Medulla oblongata (tissue), 1 donor: ENCODE measurements at regions not wholly inside any gene's neighbourhood (a gene's known extent, or its start where the extent isn't known, plus 50 kb on each side); places are given as distances from the start of the nearest gene placed in this dataset.

Experiments used
- DNase-seq: peaks from one replicate; pipeline ENCODE4 v3.0.0-alpha.2; 2015; ENCODE audit errors: extremely low spot score

DNA sequence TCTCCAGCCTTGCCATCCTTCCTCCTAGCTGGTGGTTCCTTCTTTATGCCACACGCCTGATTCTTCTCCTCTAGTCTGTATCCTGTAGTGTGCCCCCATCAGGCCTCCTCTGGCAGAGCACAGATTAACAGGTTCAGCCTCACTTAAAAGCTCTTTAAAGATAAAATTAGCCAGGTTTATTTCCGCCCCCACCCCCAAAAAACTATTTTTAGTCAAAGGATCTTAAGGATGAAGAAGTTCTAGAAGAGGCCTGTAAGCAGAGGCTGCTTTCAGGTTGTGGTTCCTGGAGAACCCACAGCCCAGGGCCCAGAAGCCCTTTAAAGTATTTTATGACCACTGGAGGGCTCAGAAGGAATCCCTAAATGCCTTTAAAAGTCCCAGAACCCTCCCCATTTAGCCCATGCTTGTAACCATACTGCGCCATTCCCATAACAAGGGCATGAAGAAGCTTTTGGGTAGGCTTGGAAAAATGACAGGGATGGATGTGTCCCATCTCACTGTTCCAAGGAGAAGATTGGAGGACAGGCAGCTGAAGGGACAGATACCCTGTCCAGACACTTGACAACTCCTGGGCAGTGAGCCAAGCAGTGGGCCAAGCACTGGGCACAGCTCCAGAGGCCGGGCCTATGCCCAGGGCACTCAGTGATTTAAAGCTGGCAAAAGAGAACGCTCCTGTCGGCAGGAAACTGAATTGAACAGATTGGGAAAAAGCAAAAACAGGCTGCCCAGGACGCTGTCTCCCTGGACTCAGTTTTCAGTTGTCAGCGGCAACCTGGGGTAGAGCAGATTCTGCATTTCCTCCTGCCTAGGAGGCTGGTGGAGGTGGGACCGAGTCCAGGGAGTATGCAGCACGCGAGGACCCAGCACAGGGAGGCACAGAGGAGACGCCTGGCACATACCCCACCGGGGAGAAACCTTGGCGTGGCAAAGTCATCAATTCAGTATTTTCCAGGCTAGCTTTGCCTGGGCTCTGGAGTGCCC is 106.3 kb upstream of the SSBP2 start:
- peak; percentile 92 for DNase-seq

DNA sequence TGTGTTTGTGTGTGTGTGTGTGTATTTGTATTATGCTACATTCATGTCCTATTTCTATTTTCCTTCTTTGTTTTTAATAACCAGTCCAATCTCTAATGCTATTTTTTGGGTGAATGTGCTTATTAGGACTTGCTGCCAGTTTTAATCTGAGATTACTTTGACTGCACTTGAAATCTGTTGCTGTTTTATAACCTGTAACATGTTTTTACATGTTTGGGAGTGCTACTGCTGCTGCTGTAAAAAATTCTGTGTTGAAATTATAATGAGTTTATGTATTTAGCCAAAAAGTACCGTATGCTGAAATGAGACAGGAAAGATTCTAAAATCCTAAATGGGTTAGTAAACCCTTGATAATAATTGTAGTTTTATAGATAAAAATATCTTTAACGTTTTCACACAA is 104.7 kb upstream of the SSBP2 start:
- DNase-seq: no peak

DNA sequence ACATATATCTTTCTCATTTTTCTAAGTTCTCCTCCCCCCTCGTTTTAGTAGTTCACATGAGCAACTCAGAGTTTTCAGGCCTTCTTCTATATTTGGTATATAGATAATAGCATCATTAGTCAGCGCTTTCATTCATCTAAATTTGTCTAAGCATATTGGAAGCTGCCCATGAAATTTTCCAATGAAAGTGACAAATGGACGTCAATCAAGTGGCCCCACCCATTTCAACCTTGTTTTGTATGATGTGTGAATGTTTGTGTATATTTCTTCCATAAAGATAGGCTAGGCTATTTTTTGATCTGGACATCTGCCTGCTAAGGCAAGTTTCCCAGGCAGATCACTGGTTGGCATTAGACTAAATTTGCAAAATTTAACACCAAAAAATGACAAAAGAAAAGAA is 104.0 kb upstream of the SSBP2 start:
- no peak for DNase-seq

DNA sequence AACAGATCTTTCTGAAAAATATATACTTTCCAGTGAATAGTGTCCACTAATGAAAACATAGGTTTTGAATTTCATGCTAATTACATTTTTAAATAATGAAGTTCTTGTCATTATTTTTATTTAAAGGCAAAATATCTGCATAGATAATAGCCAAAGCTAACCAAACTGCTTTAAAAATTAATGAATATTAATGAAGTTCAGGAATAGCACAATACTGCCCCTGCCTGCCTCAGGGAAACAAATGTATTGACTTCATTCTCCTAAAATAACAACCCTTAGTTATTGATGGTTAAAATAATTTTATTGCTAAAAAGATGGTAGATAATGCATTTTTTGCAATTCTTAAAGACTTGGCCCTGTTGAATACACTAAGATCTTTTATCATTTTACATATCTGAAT is 103.6 kb upstream of the SSBP2 start:
- DNase-seq: peak; percentile 43

DNA sequence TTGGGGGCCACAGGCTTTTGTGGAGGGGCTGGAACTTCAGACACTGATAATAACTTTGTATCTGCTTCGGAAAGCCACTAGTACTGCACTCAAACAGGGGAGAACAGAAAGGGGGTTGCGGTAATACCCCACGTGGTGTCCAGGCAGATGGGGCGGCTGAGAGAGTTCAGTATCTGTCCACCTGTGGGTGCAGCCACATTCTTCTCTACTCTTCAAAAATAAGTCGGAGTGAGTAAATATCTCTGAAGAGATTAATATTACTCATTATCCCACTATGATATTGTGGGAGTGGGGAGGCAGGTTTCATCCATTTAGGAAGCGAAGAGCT is 102.1 kb upstream of the SSBP2 start:
- DNase-seq: no peak

DNA sequence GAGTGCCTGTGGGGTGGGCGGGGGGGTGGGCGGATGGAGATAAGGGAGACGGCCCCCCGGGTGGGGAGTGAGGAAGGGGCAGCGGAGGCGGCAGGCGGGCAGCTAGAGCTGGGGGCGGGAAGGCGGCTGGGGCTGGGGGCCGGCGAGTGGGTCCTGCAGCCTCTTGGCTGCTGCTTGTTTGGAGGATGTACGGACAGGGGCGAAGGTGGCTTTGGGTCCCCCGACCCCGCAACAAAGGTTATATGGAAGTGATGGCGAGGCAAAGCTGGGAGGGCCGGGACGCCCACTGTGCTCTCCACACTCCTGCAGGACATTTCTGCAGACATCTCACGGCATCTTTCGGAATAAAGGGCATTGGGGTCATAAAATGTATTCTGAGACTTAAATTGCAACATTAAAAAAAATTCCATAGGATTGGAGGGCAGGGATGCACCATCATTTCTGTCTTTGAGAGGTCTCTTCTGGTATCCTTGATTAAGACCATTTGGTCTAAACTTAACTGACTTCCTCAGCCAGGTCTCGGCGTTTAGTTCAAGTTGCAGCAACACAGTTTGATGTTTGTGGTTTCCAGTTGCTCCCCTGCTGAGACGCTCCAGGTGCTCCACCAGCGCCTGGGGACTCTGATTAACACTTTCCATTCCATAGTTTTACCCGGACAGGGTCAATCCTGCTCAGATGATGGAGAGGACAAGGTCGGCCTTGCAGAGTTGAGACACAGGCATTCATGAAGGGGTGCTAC is 101.6 kb upstream of the SSBP2 start:
- peak; percentile 57 for DNase-seq

DNA sequence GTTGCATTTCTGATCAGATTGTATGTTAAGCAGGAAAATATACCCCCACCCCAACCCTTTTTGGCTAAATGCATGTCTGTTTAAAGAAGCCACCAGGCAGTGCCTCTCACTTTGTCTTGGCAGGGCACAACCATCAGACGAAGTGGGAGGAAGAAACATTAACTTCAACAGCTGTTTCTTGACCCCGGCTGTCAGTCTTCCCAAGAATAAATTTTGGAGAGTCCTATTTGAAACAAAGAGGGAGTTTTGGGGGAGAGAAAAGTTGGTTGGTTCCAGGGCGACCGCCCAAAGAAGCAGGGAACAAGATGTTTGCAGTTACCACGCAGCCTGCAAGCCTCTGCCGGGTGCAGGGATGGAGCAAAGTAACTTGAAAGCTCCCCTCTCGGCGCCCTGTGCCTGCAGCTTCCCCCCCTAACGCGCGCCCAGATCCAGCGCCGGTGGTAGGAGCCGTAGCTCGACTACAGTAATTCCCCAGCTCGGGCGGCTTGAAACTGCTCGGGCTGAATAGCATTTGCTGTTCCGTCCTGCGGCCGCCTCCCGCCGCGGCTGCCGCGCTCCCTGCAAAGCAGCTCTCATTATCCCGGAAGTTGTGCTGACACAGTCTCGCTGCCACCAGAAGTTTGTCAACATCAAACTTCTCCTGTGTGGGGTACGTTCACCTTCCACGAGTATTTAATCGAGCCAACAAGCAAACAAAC is 100.7 kb upstream of the SSBP2 start:
- peak; percentile 97 for DNase-seq

DNA sequence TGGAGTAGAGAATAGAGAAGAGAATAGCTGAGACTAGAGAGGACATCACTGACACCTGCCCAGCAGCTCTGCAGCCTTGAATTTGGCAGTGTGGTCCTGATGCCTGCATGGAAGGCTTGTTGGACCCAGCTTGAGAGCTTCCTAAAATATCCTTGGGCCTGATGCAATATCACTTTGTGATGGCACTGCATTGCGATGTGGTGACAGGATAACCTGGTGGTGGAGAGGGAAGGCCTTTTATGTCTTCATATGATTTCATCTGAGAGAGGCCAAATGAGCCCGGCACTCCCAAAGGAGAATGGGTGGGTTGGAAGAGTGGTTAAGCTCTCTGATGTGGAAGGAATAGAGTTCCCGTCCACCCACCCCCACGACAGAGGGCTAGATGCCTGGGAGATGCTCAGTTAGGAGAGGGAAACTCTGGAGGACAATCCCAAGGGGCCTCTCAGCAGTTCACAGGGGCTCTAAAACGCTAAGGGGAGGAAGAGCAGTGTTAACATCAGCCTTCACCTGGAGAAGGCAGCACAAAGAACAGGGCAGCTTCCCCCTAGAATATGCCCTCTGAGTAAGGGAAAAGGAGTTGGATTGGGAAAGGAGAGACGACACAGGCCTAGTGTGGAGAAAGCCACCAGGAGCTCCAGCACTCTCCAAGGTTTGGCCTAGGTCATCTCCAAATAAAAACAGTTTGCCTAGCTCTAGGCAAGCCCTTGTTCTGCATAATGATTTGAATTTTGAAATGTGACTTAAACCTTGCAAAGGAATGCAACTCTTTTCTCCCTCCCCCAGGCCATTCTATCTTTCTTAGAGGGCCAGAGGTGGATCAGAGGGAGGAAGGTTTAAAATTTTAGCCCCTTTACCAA is 99.8 kb upstream of the SSBP2 start:
- peak; percentile 28 for DNase-seq

DNA sequence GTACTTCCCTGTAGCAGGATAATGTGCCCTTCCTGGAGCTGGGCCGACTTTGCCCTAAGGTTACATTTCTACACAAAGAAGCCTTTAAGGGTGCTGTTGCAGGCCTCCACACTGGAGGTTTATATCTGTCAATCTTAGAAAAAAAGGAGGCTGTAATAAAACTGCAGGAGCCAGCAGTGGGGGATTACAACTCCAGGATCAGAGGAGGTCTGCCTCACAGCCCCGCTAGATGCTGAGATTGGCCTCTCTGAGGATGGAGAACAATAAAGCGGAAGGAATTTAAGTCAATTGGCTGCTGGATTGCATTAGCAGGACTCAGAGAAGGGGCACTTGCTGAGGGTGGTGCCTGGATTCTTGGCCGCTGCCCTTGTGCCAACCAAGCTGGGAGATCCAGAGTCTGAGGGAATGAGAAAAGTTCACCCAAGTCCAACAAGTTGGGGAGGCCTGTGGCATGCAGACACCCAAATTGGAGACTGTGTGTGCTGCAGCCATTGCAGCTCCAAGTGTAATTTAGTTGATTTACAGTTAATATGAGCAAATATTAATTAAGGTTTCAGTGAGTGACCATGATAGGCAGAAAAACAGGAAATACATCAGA is 99.0 kb upstream of the SSBP2 start:
- DNase-seq: no peak

DNA sequence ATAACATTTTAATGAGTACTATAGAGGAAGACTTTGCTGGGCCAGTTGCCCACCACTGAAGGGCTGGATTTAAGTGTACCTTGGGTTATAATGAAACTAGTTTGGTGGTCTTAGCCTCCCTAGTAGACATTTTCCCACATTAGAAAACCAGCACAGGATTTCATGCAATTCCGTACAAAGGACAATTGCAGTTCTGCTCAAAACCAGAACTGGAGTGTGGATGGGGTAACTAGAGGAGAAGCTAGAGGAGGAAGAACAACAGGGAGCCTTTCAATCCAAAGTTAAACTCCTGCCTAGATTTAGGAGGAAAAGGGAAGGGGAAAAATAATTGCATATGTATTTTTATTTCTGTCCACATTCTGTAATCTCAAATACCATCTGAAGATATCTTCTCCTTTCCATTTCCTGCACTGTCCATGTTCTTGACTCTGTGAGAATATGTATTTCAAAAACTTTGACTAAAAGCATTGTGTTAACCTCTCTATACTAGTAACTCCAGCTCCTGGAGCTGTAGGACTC is 97.5 kb upstream of the SSBP2 start:
- DNase-seq: peak; percentile 84

DNA sequence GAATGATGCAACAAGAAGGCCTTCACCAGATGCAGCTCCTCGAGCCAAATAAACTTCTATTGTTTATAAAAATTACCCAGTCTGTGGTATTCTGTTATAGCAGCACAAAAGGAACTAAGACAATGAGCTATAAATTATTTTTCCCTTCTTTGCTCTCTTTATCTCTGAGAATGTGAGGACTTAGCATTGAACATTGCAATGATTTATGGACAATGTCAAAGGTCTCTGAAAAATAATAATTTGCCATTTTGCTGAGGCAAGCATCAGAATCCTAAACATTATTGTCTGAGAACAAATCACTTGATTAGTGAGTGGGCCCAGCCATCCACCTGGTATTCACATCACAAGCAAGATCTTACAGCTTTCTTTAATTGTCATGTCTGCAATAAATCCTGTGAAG is 95.4 kb upstream of the SSBP2 start:
- DNase-seq: no peak

DNA sequence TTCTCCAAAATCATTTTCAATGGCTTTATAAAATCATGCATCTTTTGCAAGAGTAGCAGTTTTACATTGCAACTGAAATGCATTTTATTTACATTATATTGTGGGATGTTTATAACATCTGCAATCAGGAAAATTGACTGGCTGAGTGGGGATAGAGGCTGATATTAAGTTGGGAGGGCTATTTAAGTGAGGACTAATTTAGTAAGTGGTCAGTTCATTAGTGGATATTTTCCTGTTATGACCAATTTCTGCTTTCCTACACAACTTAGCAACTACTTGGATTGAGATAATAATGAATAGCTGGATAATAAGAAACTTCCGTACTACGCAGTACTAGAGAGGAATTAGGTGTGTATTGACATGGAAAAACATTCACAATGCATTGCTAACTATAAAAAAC is 92.9 kb upstream of the SSBP2 start:
- no peak for DNase-seq

DNA sequence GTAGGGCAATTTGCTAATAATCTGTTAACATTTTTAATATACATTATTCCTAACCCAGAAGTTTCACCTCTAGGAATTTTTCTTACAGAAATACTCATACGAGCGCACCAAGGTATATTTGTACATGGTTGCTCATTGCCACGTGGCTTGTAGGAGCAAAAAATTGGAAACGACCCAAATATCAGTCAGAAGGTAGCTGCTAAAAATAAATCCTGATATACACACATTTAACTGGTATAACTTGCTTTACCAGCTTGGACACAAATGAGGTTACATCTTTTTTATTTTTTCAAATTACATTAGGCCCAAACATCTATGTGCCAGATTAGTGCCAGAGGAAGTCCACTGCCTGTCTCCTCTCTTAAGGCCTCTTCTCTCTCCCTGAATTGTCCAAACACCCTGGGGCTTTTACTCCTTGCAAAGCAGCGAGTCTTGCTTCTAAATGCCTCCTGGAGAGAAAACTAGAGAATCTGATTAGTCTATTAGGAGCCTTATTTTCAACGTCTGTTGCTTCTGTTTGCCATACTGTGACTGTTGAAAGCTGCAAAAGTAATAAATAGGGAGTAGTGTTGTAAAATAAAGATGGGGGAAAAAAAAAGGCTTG is 92.0 kb upstream of the SSBP2 start:
- DNase-seq: no peak

DNA sequence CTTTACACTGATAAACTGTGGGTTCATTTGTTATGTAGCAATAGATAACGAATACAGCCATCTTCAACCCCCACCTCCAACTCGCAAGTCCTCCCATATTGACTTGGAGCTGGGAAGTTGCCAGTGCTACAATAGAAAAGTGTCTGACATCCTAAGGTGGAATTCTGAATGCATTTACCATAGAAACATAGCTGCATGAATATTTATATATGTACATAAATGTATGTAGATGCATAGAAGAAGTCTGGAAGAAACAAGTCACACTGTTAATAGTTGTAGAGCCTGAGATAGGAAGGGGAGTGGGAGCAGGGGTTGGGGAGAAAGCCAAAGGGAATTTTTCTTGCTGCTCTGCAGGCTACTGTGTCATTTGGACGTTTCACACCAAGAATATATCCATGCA is 88.1 kb upstream of the SSBP2 start:
- no peak for DNase-seq

DNA sequence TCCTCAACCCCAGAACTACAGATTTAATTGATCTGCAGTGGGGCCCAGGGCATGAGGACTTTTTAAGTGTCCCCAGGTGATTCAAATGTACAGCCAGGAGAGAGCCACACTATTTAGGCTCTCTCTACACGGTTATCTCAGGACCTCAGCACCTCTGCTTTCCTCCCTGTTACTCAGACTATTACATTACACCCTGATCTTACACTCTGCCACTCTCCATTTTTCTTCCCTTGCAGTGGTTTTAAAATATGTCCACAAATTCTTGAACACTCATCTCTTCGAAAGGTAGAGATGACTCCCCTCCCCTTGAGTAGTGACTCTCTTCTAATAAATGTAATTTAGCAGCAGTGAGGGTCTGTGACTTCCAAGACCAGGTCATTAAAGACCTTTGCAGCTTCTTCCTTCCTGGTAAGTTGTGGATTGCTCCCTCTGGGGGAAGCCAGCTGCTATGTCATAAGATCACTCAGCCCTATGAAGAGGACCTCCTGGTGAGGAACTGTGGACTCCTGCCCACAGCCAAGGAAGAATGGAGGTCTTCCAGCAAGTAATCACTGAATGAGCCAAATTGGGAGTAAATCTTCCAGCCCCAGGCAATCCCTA is 87.5 kb upstream of the SSBP2 start:
- peak; percentile 63 for DNase-seq

DNA sequence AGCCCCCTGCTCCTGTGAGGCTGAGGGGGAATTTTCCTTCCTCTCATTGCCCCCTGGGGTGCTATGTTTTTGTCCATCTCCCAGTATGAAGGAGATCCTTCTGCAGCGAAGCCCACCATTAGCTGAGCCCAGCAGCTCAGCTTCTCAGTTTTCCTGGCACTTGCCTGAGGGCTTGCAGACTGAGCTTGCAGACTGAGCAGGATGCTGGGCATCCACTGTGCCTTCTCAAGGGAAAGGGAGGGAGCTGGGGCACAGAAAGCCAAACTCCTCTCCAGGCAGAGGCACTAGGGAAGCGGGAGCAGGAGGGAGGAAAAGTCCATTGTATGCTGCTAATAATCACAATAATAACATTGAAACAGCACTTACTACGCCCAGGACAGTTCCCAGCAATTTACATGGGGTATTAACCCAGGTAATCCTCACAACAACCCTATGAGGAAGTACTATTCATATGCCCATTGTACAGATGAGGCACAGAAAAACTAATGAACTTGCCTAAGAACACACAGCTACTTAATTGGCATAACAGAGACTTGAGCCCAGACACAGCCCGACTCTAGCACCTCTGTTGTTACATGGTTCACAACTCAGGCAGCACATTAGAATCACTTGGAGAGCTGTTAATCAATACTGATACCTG is 86.9 kb upstream of the SSBP2 start:
- DNase-seq: no peak

DNA sequence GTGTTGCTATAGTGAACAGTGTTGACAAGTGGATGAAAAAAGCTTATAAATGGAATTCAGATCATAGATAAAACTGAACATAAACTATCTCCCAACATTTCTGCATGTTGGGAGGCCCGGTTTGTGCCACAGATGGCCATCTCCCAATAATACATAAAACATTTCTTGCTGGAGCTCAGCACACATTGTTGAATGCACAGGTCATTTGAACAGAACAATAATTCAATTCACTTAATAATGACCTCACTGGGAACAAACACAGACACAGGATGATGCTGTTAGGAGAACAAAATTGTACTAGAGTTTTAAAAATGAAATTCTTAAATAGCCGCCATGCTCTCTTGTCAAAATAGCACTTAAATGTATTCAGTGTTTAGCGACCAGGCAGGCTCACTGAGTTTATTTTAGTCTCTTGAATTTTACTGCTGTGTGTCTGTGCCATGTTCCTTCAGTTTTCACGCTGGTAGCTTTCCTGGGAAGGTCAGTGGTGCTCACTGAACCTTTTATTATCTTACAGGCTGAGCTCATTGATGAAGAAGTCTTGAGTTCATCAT is 85.0 kb upstream of the SSBP2 start:
- no peak for DNase-seq

DNA sequence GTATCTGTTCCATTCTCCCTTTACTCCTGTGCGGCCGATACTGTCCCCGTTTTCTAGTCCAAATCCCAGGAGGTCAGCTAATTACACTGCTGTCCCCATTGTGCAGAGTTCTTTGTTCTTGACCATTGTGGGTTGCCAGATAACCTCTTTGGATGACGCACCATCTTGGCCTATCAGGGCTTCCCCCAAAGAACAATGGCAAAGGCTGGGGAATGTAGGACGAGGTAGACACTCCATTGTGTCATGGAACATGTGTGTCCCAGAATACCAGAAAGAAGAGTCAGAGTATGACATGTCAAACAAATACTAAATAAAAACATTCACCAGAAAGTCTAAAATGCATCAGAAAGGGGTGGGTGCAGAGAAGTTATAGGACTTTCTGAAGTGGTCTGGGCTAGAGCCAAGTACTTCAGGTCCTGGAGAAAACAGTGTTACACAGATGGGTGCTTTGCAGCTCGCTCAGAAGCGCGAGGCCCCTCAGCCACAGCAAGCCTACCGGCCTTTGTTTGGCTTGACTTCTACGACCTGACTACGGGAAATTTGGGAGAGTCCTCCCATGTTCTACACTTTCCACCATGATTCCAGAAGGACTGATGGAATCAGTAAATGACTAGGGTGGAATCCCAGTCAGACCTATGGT is 83.2 kb upstream of the SSBP2 start:
- no peak for DNase-seq

DNA sequence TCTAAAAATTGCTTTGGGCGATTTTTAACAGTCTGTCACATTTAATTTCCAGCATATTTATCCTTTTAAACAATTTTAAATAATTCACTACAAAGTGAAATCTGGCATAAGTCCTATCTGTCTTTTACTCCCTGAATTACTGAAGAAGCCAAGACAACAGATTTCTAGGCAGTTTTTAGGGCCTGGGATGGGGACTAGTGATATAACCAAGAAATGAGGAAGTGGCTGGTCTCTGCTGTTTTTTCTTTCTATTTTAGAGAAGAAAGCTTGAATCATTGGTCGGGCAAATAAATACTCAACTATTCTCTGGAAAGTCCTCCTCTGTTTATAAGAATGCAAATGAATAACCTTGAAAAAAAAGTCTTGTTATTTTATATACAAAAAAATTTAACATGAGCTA is 79.7 kb upstream of the SSBP2 start:
- DNase-seq: peak; percentile 45
